ENCODE measurements at regions not wholly inside any gene's neighbourhood (a gene's known extent, or its start where the extent isn't known, plus 50 kb on each side); places are given as distances from the start of the nearest gene placed in this dataset.
A peak's percentile ranks its signal among the peaks of the same experiment; 100 is the strongest.
"Not testable (repeated sequence)": the region's sequence is repeated elsewhere in the genome, so short reads cannot be mapped to it uniquely, and the experiment has no call there.

DNA sequence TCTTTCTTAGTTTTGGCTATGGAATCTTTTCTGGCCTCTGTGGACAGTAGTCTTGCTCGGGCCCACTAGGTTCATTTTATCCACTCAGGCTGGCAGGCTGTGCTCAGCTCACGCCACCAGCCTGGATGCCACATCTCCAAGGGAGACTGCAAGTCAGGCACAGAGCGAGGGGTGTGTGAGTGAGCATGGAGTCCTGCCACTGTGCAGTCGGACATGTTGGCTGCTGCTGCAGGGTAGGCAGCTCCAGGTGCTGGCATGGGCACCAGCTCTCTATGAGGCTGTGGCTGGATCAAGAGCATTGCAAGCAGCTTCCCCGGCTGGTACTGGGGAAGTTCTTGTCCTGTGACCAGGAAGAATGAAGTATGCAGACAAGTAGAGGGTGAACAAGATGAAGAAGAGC, 158.9 kb downstream of the PCTP start:
- DNase-seq: no peak

- DNase-seq: no peak
These were observed 160.3 kb downstream of the PCTP start for GRCh38 chr17:55911186-55911585.

- no peak for DNase-seq
These were observed 174.6 kb downstream of the PCTP start for GRCh38 chr17:55925440-55925839.

DNA sequence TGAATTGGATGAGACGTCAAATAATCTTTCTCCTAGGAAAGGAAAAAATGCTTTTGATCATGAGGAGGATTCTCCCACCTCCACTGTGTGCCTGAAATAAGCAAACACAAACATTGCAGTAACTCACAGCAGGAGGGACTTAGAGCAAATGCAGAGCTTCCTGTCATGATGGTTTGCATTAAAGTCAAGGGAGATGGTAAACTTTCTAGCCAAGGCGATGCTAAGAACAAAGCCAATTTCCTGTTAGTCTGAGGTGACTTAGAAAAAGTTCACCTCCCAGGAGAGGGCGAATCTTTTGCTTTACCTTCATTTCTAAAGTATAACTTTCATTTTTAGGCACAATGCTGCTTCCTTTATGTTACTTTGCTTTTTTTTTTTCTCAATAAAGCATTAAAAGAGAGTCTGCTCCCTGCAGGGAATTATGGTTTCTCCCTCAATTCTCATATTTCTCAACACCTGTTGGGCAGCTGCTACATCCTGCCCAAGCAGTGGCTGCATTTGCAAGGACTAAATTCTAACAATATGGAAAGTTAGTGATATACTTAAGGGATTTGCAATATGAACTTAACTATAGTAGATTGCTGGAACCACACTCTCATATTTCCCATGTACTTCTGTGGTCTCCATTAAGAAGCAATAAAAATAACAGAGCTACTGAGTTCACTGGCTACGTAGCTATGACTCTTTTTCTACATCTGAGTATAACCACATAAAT, 175.6 kb downstream of the PCTP start:
- DNase-seq: peak; percentile 51

- DNase-seq: no peak
These were observed 179.5 kb downstream of the PCTP start for GRCh38 chr17:55930291-55930809.

- no peak for DNase-seq
These were observed 180.6 kb downstream of the PCTP start for GRCh38 chr17:55931446-55931845.

DNA sequence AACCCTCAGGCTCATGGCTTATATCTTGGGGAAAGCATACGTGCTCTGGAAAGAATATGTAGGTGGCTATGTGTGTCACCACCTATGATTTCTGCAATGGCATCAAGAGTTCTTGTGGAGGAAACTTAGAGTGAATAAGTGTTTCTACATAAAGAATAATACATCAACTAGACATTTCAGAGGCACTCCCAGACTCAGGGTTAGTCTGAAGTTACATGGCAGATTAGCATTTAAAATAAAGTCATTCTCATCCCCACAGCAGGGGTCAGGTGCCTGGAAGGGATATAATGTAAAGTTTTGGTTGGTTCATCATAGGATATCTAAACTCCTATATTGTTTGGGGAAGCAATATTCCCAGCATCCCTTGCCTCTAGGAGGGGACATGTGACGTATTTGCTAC, 182.1 kb downstream of the PCTP start:
- no peak for DNase-seq

- DNase-seq: not testable (repeated sequence)
These were observed 188.4 kb downstream of the PCTP start for GRCh38 chr17:55939181-55939810.

DNA sequence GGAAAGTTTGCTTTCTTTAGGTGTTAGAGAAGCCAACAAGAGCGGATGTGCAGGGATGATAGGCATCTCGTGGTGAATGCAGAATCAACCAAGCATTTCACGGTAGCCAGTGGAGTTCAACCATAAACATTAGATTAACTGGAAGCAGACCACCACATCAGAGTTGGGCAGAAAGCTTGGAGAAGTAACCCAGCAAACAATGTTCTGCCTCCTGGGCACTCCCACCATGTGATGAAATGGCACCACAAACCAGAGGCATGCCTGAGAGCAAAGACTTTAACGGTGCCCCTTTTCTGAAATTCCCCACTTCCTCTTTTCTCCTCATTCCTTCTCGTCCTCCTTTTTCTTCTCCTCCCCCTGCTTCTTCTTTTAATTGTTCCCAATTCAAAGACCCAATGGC, 193.5 kb upstream of the ANKFN1 start:
- no peak for DNase-seq

DNA sequence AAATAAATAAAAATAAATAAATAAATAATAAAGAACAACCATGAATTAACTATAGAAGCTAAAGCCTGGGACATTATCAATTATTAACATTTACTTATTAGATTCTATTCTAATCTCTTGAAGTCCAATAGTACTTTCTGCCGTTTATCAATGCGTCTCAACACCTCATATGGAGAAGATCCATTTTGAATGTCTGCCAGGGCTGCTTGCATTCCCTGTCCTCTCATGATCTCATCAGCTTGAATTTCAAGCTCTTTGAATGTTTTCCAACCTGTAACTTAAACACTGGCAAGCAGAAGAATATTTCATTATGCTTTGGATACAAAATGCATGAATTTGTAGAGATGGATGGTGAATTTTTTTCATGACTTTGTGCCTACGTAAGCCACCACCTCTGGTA, 191.9 kb upstream of the ANKFN1 start:
- peak; percentile 4 for DNase-seq

DNA sequence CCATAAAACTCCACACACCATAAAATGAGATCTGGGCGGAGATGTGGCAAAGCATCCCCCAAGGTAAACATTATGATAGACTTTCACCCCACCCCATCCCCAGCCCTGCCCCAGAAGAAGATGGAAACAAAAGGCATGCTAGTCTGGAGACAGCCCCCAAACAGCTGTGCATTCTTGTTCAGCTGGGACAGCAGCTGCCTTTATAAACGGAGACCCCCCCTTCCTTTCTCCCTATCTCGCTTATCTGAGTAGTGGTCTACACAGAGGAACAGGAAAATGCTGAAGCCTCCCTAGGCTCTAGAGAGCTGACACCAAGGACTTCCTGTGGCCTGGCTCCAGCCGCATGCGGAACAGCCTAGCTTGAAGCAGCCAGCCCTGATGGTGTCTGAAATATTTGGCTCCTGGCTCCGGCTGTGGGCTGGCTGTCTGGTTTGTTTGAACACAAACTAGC, 190.3 kb upstream of the ANKFN1 start:
- DNase-seq: no peak

GRCh38 chr17:55964191-55964590, 189.1 kb upstream of the ANKFN1 start:
- no peak for DNase-seq

DNA sequence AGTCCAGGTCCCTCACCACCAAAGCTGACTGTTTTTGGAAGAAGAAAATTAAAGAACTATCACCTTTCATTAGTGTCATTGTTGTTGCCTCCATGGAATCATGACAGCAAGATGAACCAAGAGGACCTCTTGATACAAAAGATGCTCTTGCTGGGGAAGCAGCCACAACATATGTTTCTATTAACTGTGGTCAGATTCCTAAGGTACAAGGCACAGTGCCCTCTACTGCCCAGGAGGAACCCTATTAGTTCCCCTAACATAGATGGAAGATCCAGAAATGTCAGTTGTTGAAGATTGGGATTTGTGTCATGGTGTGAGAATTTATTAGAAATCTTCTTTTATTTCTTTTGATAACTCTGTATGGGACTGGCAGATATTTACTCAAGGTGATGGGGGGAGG, 188.2 kb upstream of the ANKFN1 start:
- no peak for DNase-seq

DNA sequence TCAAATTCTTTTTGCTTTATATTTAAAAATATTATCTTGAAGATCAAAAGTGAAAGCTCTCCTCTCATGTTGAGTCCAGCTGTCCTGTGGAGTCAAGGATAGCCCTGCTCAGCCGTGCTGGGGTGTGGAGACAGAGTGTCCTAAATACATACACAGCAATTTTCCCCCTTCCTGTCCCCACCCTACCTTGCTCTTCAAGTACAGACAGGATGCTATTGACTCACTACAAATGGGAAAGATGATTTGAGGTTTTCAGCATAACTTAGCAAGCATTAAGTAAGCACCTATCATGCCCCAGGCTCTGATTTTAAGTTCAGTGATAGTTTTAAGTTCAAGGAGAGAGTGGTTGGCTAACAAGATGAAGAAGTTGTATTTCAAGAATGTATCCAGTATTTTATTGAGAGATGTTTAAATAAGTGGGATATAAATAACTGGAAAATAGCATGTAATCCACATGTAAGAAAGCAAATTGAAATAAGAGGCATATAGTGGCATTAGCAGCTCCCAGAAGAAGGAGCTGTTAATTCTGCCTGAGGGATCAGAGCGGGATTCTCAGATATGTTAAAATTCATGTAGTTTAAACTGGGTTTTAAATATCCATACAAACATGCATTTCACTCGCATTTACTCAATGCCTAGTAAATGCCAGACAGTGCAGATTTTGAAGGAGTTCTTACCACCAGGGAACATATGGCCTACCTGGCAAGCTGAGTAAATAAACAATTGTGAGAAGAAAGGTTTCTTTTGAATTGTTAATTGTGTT, 183.5 kb upstream of the ANKFN1 start:
- peak; percentile 15 for DNase-seq

- DNase-seq: no peak
These were observed 174.7 kb upstream of the ANKFN1 start for GRCh38 chr17:55978578-55978977.

- no peak for DNase-seq
These were observed 170.2 kb upstream of the ANKFN1 start for GRCh38 chr17:55983096-55983495.

- no peak for DNase-seq
These were observed 166.5 kb upstream of the ANKFN1 start for GRCh38 chr17:55986817-55987216.

- DNase-seq: no peak
These were observed 164.4 kb upstream of the ANKFN1 start for GRCh38 chr17:55988861-55989260.

GRCh38 chr17:55990332-55991006, 162.8 kb upstream of the ANKFN1 start:
- DNase-seq: no peak

- no peak for DNase-seq
These were observed 156.4 kb upstream of the ANKFN1 start for GRCh38 chr17:55996826-55997225.

GRCh38 chr17:56000411-56000810, 152.9 kb upstream of the ANKFN1 start:
- no peak for DNase-seq

- DNase-seq: not testable (repeated sequence)
These were observed 150.6 kb upstream of the ANKFN1 start for GRCh38 chr17:56002656-56003055.

Measured in NCI-H2171 (cell line).